ENCODE measurements at regions not wholly inside any gene's neighbourhood (a gene's known extent, or its start where the extent isn't known, plus 50 kb on each side); places are given as distances from the start of the nearest gene placed in this dataset.
A peak's percentile ranks its signal among the peaks of the same experiment; 100 is the strongest.
"Not testable (repeated sequence)": the region's sequence is repeated elsewhere in the genome, so short reads cannot be mapped to it uniquely, and the experiment has no call there.

DNA sequence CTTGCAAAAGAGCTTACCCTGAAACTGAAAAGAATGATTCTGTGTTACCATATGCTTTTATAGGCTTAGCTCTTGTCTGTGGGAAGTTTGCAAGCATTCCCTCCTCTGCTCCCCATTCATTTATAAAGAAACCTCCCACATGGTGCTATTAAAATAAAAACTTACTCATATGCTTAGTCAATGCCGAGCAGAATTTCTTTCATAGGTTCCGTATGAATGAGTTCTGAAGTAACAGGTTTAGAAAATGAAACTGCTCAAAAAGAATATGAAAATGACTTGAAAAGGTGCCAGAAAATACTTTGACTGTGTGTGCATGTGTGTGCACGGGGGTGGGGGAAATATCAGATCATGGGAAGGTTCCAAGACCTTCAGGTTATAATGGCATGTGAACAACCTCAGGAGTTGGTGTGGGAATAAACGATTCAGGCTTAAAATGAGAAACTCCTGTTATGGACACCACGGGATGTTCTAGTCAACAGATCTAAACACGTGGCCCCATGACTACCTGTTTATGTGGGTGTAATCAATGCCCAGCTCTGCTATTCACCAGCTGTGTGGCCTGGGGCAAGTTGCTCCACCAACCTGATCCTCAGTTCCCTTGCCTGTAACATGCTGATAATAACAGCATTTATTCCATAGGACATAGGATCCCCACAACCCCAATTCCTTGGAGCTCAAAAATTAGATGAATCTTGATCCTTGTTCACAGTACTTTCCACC is 293.7 kb upstream of the PLGLB1 start:
- DNase-seq (ENCODE audit: low spot score), result not testable (repeated sequence)

DNA sequence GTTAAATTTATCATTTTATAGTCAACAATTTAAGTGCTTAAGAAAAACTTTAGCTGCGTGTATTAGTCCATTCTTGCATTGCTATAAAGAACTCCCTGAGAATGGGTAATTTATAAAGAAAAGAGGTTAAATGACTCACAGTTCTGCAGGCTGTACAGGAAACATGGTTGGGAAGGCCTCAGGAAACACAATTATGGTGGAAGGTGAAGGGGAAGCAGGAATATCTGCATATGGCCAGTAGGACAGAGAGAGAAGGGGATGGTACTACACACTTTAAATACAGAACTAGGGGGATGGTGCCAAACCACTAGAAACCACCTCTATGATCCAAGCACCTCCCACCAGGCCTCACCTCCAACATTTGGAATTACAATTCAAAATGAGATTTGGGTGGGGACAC is 295.5 kb upstream of the PLGLB1 start:
- not testable (repeated sequence) for DNase-seq (ENCODE audit: low spot score)

DNA sequence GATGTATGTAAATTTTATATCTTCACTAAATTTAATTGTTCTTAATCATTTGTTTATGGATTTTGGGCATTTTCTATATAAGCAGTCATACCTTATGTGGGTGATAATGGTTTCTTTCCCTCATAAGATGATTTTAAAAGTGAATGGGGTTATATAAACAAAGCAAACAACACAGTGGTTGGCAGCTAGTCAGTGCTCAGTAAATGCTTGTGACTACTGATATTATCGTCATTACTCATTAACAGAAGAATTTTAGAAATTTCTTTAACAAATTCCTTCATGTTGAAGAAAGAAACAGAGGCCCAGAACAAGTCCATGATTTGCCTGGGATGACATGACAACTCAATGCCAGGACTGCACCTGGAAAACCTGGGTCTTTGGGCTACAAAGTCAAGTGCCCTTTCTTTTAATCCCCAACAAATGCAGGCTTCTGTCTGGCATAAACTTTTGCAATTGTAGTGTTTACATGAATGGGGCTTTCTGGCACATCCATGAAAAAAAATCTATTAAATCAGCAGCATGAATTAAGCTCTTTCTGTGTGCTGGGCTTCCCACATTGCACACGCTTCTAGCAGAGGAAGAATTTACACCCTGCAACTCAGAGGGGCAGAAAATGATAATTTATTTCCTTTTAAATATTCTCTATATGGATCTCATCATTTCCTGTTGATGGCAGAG is 297.3 kb upstream of the PLGLB1 start:
- peak; percentile 90 for DNase-seq (ENCODE audit: low spot score)

GRCh38 chr2:87319705-87320104 is 298.1 kb upstream of the PLGLB1 start:
- not testable (repeated sequence) for DNase-seq (ENCODE audit: low spot score)

GRCh38 chr2:87321201-87321600 is 299.6 kb upstream of the PLGLB1 start:
- DNase-seq (ENCODE audit: low spot score), result not testable (repeated sequence)

DNA sequence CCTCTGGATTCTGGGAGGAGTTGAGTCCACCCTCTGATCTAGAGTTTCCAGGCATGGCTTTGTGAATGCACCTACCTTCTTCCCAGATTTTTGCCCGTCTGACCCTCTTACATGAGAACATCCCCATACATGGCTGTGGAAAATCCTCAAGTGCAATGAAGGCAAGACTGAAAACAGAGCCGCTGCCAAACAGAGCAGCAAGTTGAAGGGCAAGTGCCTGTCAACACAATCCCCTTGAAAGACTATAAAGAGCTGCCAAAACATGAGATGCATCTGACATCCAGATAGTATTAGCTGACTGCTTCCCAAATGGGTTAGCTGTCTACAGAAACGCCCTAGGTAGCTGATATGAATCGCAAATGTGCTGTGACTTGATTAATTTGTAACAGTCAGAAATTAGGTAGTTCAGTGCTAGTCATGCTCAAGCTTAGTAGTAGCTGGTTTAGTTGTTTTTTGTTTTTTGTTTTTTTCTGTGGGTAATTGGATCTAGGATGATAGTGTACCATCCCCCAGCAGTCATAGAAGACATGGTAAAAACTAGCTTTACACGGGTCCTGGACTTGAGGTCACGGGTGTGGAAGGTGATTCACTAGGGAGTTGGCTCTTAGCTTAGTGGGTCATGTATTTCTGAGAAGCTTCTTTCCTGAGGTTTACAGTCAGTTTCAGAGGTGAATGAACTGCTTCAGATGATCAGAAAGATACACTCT is 302.8 kb upstream of the PLGLB1 start:
- DNase-seq (ENCODE audit: low spot score), result not testable (repeated sequence)

DNA sequence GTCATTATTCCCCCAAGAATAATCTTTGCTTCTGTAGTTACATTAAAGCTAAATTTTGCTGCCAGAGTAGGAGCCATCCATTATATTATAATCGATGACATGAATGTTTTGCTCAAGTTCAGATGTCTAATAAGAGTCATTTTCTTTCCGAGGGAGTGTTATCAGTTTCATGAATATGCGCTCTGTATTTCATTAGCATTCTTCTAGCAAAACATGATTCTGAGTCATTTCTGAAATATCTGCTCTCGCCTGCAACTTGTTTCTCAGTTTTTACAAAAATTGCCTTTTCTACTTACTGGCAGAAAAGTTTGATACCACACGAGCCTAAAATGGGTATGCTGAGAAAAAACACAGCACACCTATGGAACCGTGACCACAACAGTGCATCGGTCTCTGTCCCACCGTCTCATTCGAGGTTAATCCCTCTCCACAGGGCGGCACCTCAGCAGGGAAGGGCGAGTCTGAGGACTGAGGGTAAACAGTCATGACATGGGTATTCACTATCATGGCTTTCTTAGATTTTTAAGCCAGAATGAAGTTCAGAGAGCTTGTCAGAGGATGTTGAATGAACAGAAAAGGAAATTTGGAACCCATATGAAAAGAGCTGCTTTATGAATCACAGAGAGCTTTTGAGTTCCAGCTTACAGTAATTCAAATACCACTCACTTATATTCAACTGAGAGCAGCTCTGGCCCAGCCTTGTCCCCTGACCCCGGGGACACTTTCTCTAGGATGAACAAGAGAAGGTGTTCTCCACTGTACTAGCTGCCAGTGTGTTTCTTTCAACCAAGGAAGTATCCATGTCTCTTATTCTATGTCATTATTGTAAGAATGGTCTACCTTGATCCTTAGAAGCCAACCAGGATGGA is 303.6 kb upstream of the PLGLB1 start:
- DNase-seq (ENCODE audit: low spot score), result not testable (repeated sequence)

DNA sequence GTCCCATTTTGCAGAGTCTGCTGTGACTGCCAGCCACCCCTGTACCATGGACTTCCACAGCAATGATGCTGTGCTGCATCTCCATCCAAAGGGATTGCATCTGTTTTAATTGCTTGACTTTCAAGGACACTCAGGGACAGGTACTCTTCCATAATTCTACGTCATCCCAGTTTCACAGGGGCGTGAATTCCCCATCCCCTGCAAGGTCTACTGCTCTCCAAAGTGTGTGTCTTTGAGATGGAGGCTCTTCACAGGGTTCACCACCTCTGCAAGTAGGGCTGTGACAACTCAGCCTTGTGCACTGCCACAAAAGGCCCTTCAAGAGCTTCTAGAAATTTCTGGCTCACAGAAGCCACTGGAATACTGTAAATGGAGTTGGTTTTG is 304.3 kb upstream of the PLGLB1 start:
- DNase-seq (ENCODE audit: low spot score), result not testable (repeated sequence)

DNA sequence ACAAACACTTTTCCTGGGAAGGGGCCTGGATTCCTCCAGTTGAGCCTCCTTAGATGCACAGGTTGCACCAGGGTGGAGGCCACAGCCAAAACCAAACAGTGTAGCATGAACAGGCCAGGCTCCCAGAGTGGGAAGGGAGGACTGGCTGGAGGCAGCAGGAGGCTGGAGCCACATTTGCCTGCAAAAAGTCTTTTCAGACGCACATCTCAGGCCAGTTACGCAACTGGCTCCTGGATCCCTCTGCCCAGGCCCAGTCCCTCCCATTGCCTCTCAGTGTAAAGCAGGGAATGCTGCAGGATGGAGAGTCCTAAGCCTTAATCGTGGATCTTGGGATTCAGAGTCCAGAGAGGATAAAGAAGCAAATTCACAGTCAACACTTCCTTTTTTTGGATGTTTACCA is 305.1 kb upstream of the PLGLB1 start:
- DNase-seq (ENCODE audit: low spot score), result not testable (repeated sequence)

- DNase-seq (ENCODE audit: low spot score), result not testable (repeated sequence)
These were observed 306.2 kb upstream of the PLGLB1 start for GRCh38 chr2:87327648-87328371.

- not testable (repeated sequence) for DNase-seq (ENCODE audit: low spot score)
These were observed 307.9 kb upstream of the PLGLB1 start for GRCh38 chr2:87329529-87329928.

DNA sequence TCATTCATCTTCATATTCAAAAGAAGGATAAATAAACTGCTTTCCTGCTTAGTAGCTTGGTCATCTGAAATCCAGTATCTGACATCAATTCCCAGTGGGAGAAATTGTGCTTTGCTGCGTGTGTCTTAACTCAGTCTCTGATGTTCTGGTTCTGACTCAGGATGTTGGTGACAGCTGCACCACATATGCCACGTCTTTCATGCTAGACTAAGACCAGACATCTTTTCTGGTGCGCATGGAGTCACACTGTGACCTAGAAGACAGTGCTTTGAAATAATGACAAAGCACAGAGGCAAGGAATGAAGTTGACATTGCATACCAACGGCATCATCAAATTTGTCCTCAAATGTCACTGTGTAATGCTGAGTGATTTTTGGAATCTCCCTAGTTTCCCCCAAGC is 308.8 kb upstream of the PLGLB1 start:
- DNase-seq (ENCODE audit: low spot score), result not testable (repeated sequence)

DNA sequence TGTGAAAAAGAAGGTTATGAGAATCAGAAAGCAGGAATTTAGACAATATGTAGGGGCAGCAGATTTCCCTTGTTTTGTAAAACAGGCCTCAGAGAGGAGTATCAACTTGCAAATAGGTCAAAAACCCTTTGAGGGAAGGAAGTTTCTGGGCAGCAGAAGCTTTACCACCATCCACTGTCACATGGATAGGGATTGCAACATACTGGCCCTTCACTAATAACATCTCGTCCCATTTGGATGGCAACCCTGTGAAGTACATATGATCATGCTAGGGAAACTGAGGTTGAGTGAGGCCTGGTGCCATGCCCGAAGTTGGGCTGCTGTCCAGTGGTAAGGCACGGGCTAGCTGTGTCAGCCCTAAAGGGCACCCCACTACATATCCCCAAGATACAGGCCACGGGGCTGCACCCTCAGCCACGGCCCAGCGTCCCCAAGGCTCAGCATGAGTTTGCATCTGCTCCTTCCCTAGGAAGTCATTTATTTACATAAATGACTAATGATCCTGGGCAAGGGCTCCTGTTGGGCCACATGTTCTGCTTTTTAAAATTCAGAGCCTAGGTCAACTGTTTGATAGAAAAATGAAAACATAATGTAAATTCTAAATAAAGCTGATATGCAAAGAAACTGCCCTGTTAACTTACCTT is 310.4 kb upstream of the PLGLB1 start:
- not testable (repeated sequence) for DNase-seq (ENCODE audit: low spot score)

- not testable (repeated sequence) for DNase-seq (ENCODE audit: low spot score)
These were observed 313.2 kb upstream of the PLGLB1 start for GRCh38 chr2:87334888-87335287.

DNA sequence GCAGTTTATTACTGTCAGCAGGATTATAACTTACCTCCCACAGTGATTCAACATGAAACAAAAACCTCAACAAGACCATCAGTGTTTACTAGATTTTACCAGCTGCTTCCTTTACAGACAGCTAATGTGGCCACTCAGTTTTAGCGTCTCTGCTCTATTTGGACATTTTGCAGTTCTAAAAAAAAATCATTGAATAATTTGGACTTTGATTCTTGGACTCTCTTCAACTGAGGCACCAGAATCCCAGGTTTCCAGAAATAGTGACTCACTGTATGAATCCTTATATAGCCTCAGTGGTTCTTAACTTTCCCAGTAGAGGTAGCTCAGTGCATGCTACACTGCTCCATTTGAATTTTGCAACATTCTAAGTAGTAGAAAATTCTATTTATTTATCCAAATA is 317.4 kb upstream of the PLGLB1 start:
- not testable (repeated sequence) for DNase-seq (ENCODE audit: low spot score)

DNA sequence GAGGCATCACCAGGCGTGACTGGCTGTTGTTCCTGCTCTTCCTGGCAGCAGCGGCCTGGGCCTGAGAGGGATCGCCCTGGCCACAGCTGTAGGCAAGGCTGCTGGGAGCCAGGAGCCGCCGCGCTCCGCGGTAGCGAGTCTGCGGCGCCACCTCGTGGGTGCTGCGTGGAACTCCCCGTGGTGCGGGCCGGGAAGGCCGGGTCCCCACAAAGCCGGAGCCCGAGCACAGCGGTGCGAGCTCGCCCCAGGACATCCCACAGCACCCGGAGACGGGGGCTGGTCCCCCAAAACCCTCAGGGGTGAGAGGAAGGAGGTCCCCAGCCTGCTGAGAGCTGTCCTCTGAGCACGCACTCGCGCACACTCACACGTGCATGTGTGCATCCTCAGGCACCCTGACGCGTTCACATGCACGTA is 320.0 kb upstream of the PLGLB1 start:
- DNase-seq (ENCODE audit: low spot score), result peak; percentile 55

- DNase-seq (ENCODE audit: low spot score), result not testable (repeated sequence)
These were observed 320.5 kb upstream of the PLGLB1 start for GRCh38 chr2:87342175-87342574.

GRCh38 chr2:87343347-87343746 is 321.7 kb upstream of the PLGLB1 start:
- not testable (repeated sequence) for DNase-seq (ENCODE audit: low spot score)

DNA sequence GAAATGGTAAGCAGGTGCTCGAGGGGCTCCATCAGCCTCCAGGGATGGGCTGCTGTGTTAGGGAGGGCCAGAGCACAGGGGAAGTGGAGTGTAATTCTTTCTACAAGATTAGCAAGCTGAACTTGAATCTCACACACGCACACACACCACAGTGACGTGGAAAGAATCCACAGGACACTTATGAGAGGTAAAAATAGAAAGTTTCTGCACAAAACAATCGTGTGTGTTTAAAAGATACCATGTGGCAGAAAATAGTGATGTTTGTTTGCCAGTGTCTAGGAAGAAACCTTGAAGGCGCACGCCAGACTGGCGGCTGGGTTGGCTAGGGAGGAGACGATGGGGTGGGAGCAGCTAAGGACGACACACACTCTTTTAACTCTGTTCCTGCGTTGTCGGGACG is 323.6 kb upstream of the PLGLB1 start:
- not testable (repeated sequence) for DNase-seq (ENCODE audit: low spot score)

GRCh38 chr2:87348556-87348955 is 326.9 kb upstream of the PLGLB1 start:
- DNase-seq (ENCODE audit: low spot score), result not testable (repeated sequence)

Data from A172 (cell line).